ENCODE measurements at regions not wholly inside any gene's neighbourhood (a gene's known extent, or its start where the extent isn't known, plus 50 kb on each side); places are given as distances from the start of the nearest gene placed in this dataset.
A peak's percentile ranks its signal among the peaks of the same experiment; 100 is the strongest.

- no peak for DNase-seq
Observed at GRCh38 chrX:7216981-7217587, 69.1 kb upstream of the PUDP start.

GRCh38 chrX:7215842-7216241, 67.9 kb upstream of the PUDP start:
- peak; percentile 21 for DNase-seq

- peak; percentile 9 for DNase-seq
Observed at GRCh38 chrX:7214251-7214650, 66.3 kb upstream of the PUDP start.

- no peak for DNase-seq
Observed at GRCh38 chrX:7205037-7205577, 57.2 kb upstream of the PUDP start.

- no peak for DNase-seq
Observed at GRCh38 chrX:7204619-7205018, 56.7 kb upstream of the PUDP start.

GRCh38 chrX:7202206-7202605, 54.3 kb upstream of the PUDP start:
- DNase-seq, result peak; percentile 1

- peak; percentile 6 for DNase-seq
Observed at GRCh38 chrX:7201496-7201895, 53.5 kb upstream of the PUDP start.

GRCh38 chrX:7198499-7198898, 50.5 kb upstream of the PUDP start:
- DNase-seq, result no peak

All from NCI-H226 (cell line).